GM12878 (cell line): ENCODE measurements at regions not wholly inside any gene's neighbourhood (a gene's known extent, or its start where the extent isn't known, plus 50 kb on each side); places are given as distances from the start of the nearest gene placed in this dataset.

ENCODE experiments used
- ATAC-seq: fragments of 200-7000 bp; cut with Tn5 transposase; 3 replicates; pipeline ENCODE4 v1.9.1; 2020; ENCODE audit warnings: mild to moderate bottlenecking, moderate library complexity
- BruUV-seq: library from RNA; stranded (reverse); fragments of 400-500 nt; replicated peaks from 2 replicates; lab custom pipeline; 2021; lab: Mats Ljungman, UMichigan
- CTCF ChIA-PET: fragments of 300-600 bp; sonication (Branson Sonifier 250); formaldehyde crosslinking; extraction: SDS; loops from one replicate; lab custom pipeline; 2021; ENCODE audit warnings: inconsistent platforms; lab: Yijun Ruan, JAX
- POLR2A ChIA-PET: fragments of 350-600 bp; formaldehyde crosslinking; extraction: SDS; loops from one replicate; lab custom pipeline; 2021; ENCODE audit warnings: inconsistent platforms; lab: Charles Lee
- RAD21 ChIA-PET: fragments of 300-600 bp; sonication (Branson Sonifier 250); formaldehyde crosslinking; loops from one replicate; lab custom pipeline; 2023; ENCODE audit warnings: antibody characterized with exemption; ENCODE audit not compliant: unreplicated experiment; lab: Charles Lee
- SMC1A ChIA-PET: fragments of 300-600 bp; sonication (Branson Sonifier 250); formaldehyde crosslinking; loops from one replicate; lab custom pipeline; 2023; ENCODE audit not compliant: unreplicated experiment, uncharacterized antibody; lab: Charles Lee
- DNase-seq: peaks from one replicate; pipeline ENCODE4 v3.0.0-alpha.2; 2011; ENCODE audit warnings: low read depth, low spot score
- FAIRE-seq: peaks from 3 replicates; lab custom pipeline; 2011; peaks lifted over from hg19 to GRCh38; lab: Jason Lieb, UNC
- H2AFZ ChIP-seq: 2 replicates; pipeline ENCODE4 v1.6.0; 2011; ENCODE audit warnings: low read depth, low read length, control low read depth; ENCODE audit not compliant: control insufficient read depth
- H3K27ac ChIP-seq: 2 replicates; pipeline ENCODE4 v1.5.1; 2011; ENCODE audit warnings: control low read depth; ENCODE audit not compliant: control insufficient read depth, insufficient read depth
- H3K27me3 ChIP-seq, 2 experiments: replicated peaks in 1 of 2; 2 replicates each; pipeline versions ENCODE4 v1.6.0 to v1.6.1; 2011; ENCODE audit warnings: low read length in 1 of 2; ENCODE audit not compliant: control insufficient read depth in 2 of 2, insufficient read depth in 2 of 2
- H3K36me3 ChIP-seq, 2 experiments: 2 replicates each; pipeline ENCODE4 v1.5.1; 2011; ENCODE audit warnings: low read length in 1 of 2; ENCODE audit not compliant: control insufficient read depth in 2 of 2, insufficient read depth in 2 of 2
- H3K4me1 ChIP-seq: 2 replicates; pipeline ENCODE4 v1.6.1; 2011; ENCODE audit warnings: mild to moderate bottlenecking, low read length, moderate library complexity, mixed read lengths; ENCODE audit not compliant: control insufficient read depth, insufficient read depth
- H3K4me2 ChIP-seq: 2 replicates; pipeline ENCODE4 v1.6.0; 2011; ENCODE audit warnings: control low read depth; ENCODE audit not compliant: control insufficient read depth, insufficient read depth
- H3K4me3 ChIP-seq: fragments of 200-600 bp; sonication (generic); 2 replicates; pipeline ENCODE4 v1.5.1; 2016
- H3K79me2 ChIP-seq: 2 replicates; pipeline ENCODE4 v1.6.0; 2011; ENCODE audit warnings: low read length; ENCODE audit not compliant: control insufficient read depth, insufficient read depth
- H3K9ac ChIP-seq: 2 replicates; pipeline ENCODE4 v1.8.0; 2011; ENCODE audit warnings: low read length, control low read depth, mixed read lengths; ENCODE audit not compliant: control insufficient read depth, insufficient read depth
- H3K9me3 ChIP-seq: replicated peaks from 3 replicates; pipeline ENCODE4 v1.5.1; 2011; ENCODE audit warnings: mild to moderate bottlenecking, low read length; ENCODE audit not compliant: control insufficient read depth, insufficient read depth
- H4K20me1 ChIP-seq: 2 replicates; pipeline ENCODE4 v1.6.0; 2011; ENCODE audit not compliant: control insufficient read depth, insufficient read depth
- ATF7 ChIP-seq: fragments of 450-650 bp; IDR thresholded peaks from 2 replicates; pipeline ENCODE4 v1.6.1; 2016; ENCODE audit warnings: low read depth, mild to moderate bottlenecking
- EP300 ChIP-seq, 2 experiments: fragments of 150-350 bp in 1 of 2; IDR thresholded peaks; 2 replicates each; pipeline ENCODE4 v1.6.1; 2011 to 2012; ENCODE audit warnings: low read depth in 2 of 2, low read length in 2 of 2, borderline replicate concordance in 1 of 2, improper control_type of control experiment in 1 of 2, inconsistent platforms in 1 of 2; ENCODE audit not compliant: control insufficient read depth in 1 of 2
- NFYB ChIP-seq: IDR thresholded peaks from 2 replicates; pipeline ENCODE4 v1.6.1; 2011; ENCODE audit warnings: low read depth, mild to moderate bottlenecking, low read length, improper control_type of control experiment, moderate library complexity; ENCODE audit not compliant: insufficient read depth
- NR2C1 ChIP-seq: fragments of 450-650 bp; IDR thresholded peaks from 2 replicates; pipeline ENCODE4 v1.6.1; 2017; ENCODE audit warnings: antibody characterized with exemption, mild to moderate bottlenecking, moderate library complexity
- PML ChIP-seq: IDR thresholded peaks from 2 replicates; pipeline ENCODE4 v1.6.1; 2012; ENCODE audit warnings: low read length, inconsistent platforms
- ZNF24 ChIP-seq: fragments of 450-650 bp; IDR thresholded peaks from 2 replicates; pipeline ENCODE4 v1.6.1; 2017; ENCODE audit warnings: antibody characterized with exemption, mild to moderate bottlenecking
- WGBS: methylation state at CpG from one replicate; pipeline ENCODE4 v1.1.6; 2016; ENCODE audit warnings: low lambda C conversion rate; ENCODE audit not compliant: insufficient replicate concordance, insufficient coverage; ENCODE audit errors: missing lambda C conversion rate; 5-methylcytosine and 5-hydroxymethylcytosine counted together
- in situ Hi-C: fragments of 300-500 bp; cut with MboI; formaldehyde crosslinking; loops from 9 replicates; pipeline ENCODE4 v1.14.3; 2018; ENCODE audit warnings: mixed read lengths
- intact Hi-C: fragments of 100-400 bp; cut with micrococcal nuclease; formaldehyde crosslinking; loops from one replicate; pipeline ENCODE4 v1.14.2; 2022; ENCODE audit not compliant: unreplicated experiment
- TF ChIP-seq, protein P1 (sequence below): IDR thresholded peaks from 2 replicates; pipeline ENCODE4 v1.6.1; 2011; ENCODE audit warnings: borderline replicate concordance, low read depth, mild to moderate bottlenecking, moderate library complexity, low read length; ENCODE audit not compliant: insufficient read depth, poor library complexity, severe bottlenecking
- TF ChIP-seq, protein P2 (sequence below): fragments of 450-650 bp; conservative IDR thresholded peaks from 2 replicates; pipeline ENCODE4 v1.6.1; 2017; ENCODE audit warnings: mild to moderate bottlenecking, moderate library complexity
- TF ChIP-seq, protein P3 (sequence below): IDR thresholded peaks from 2 replicates; pipeline ENCODE4 v1.6.1; 2011; ENCODE audit warnings: borderline replicate concordance, low read depth, mild to moderate bottlenecking, moderate library complexity, mixed read lengths, low read length; ENCODE audit not compliant: insufficient read depth; ENCODE audit errors: extremely low read length
- TF ChIP-seq, protein P4 (sequence below): fragments of 450-650 bp; IDR thresholded peaks from 2 replicates; pipeline ENCODE4 v1.6.1; 2016; ENCODE audit warnings: mild to moderate bottlenecking

DNA sequence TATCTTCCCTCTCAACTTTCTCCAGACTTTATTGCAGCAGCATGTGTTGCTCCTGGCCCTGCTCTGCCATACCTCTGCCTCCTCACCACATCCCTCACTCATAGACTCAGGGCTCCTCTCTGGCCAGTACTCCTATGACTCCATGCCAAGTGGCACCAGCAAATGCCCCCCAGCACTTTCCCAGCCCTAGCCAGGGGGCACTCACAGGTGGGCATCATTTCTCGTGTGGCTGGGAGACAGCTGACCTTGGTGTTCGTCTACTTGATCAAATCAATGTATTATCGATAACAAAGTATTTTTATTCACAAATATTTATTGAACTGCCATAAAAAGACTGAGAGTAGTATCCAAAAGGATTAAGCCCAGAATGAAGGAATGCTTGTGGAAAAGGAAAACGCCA is 418.2 kb downstream of the FAM72C start:
- ATAC-seq (no peak), DNase-seq (no peak), FAIRE-seq (no peak)
- ChIA-PET CTCF (no interaction called here), SMC1A (no interaction called here), RAD21 (no interaction called here), POLR2A (no interaction called here)
- Histone ChIP-seq H4K20me1 (no peaks in the 10 kb centered on the region), H3K27me3 (no peaks in the 10 kb centered on the region), H3K9ac (no peak overlapping the region), H3K36me3 (no peaks in the 10 kb centered on the region), H3K9me3 (no peaks in the 10 kb centered on the region), H3K27ac (no peak overlapping the region), H3K4me3 (no peak overlapping the region), H2AFZ (no peak overlapping the region), H3K79me2 (no peaks in the 10 kb centered on the region), H3K4me1 (no peaks in the 10 kb centered on the region), H3K4me2 (no peak overlapping the region)
- intact Hi-C loops = no loop called here
- in situ Hi-C loops = no loop called here
- TF ChIP-seq NR2C1 = no peak
- no peak for TF ChIP-seq ATF7
- TF ChIP-seq ZNF24 = no peak
- TF ChIP-seq, protein P1, sequence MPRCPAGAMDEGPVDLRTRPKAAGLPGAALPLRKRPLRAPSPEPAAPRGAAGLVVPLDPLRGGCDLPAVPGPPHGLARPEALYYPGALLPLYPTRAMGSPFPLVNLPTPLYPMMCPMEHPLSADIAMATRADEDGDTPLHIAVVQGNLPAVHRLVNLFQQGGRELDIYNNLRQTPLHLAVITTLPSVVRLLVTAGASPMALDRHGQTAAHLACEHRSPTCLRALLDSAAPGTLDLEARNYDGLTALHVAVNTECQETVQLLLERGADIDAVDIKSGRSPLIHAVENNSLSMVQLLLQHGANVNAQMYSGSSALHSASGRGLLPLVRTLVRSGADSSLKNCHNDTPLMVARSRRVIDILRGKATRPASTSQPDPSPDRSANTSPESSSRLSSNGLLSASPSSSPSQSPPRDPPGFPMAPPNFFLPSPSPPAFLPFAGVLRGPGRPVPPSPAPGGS = no peak
- TF ChIP-seq, protein P2, sequence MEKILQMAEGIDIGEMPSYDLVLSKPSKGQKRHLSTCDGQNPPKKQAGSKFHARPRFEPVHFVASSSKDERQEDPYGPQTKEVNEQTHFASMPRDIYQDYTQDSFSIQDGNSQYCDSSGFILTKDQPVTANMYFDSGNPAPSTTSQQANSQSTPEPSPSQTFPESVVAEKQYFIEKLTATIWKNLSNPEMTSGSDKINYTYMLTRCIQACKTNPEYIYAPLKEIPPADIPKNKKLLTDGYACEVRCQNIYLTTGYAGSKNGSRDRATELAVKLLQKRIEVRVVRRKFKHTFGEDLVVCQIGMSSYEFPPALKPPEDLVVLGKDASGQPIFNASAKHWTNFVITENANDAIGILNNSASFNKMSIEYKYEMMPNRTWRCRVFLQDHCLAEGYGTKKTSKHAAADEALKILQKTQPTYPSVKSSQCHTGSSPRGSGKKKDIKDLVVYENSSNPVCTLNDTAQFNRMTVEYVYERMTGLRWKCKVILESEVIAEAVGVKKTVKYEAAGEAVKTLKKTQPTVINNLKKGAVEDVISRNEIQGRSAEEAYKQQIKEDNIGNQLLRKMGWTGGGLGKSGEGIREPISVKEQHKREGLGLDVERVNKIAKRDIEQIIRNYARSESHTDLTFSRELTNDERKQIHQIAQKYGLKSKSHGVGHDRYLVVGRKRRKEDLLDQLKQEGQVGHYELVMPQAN = no peak
- TF ChIP-seq, protein P3, sequence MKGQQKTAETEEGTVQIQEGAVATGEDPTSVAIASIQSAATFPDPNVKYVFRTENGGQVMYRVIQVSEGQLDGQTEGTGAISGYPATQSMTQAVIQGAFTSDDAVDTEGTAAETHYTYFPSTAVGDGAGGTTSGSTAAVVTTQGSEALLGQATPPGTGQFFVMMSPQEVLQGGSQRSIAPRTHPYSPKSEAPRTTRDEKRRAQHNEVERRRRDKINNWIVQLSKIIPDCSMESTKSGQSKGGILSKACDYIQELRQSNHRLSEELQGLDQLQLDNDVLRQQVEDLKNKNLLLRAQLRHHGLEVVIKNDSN = no peak
- TF ChIP-seq NFYB = no peak
- TF ChIP-seq PML = no peak
- TF ChIP-seq, protein P4, sequence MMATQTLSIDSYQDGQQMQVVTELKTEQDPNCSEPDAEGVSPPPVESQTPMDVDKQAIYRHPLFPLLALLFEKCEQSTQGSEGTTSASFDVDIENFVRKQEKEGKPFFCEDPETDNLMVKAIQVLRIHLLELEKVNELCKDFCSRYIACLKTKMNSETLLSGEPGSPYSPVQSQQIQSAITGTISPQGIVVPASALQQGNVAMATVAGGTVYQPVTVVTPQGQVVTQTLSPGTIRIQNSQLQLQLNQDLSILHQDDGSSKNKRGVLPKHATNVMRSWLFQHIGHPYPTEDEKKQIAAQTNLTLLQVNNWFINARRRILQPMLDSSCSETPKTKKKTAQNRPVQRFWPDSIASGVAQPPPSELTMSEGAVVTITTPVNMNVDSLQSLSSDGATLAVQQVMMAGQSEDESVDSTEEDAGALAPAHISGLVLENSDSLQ = no peak
- no peak for TF ChIP-seq EP300 (IDR thresholded peaks at IDR 0.05; ENCODE audit: borderline replicate concordance in 1 of 2, control insufficient read depth in 1 of 2, low read depth in 2 of 2, low read length in 2 of 2)
- WGBS = 8% methylated on average over 4 of the region's 4 CpGs
- BruUV-seq = no TSS peak
